HFF-Myc (cell line): ENCODE measurements at regions not wholly inside any gene's neighbourhood (a gene's known extent, or its start where the extent isn't known, plus 50 kb on each side); places are given as distances from the start of the nearest gene placed in this dataset.

Experiments used
- DNase-seq: peaks from one replicate; pipeline ENCODE4 v3.0.0-alpha.2; 2011; ENCODE audit warnings: low read depth; ENCODE audit errors: extremely low read depth
- H3K4me3 ChIP-seq: replicated peaks from 2 replicates; pipeline ENCODE4 v1.5.1; 2011; ENCODE audit warnings: low read depth, mild to moderate bottlenecking, control low read depth, low read length
- TF ChIP-seq, protein P1 (sequence below): IDR thresholded peaks from 2 replicates; pipeline ENCODE4 v1.5.1; 2012; ENCODE audit warnings: mild to moderate bottlenecking, low read depth, low read length, control low read depth; ENCODE audit errors: missing control alignments

DNA sequence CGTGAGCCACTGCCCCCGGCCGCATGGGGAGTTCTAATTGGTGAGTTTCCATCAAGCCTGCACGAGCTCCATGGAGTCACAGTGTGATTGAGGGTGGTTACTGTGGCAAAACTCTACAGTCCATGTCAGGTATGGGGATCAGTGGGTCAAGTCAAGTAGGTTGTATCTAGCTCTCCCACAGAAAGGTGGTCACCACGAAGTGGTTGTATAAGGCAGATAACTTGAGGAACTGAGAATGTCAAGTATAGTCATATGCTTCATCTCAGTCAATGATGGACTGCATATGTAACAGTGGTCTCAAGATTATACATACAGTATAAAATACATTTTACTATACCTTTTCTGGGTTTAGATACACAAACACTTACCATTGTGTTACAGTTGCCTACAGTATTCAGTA is 348.6 kb upstream of the ZP4 start:
- DNase-seq = no peak
- TF ChIP-seq, protein P1, sequence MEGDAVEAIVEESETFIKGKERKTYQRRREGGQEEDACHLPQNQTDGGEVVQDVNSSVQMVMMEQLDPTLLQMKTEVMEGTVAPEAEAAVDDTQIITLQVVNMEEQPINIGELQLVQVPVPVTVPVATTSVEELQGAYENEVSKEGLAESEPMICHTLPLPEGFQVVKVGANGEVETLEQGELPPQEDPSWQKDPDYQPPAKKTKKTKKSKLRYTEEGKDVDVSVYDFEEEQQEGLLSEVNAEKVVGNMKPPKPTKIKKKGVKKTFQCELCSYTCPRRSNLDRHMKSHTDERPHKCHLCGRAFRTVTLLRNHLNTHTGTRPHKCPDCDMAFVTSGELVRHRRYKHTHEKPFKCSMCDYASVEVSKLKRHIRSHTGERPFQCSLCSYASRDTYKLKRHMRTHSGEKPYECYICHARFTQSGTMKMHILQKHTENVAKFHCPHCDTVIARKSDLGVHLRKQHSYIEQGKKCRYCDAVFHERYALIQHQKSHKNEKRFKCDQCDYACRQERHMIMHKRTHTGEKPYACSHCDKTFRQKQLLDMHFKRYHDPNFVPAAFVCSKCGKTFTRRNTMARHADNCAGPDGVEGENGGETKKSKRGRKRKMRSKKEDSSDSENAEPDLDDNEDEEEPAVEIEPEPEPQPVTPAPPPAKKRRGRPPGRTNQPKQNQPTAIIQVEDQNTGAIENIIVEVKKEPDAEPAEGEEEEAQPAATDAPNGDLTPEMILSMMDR = no peak

DNA sequence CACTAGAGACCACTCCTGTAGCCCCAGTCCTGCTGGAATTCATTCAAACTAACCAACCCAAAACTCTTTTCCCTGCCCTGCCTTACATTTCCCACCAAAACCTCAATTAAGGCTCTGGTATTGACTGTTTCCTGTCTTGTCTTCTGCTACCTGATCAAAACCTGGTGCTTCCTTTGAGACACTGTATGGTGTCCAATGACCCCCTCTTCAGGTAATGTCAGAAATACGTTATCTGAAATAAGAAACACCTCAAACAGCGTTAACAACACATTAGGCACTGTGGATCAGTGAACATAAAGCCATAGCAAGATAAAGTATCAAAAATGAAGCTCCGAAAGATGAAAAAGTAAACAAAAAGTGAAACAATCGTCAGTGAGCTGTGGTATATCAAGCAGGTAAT is 343.2 kb upstream of the ZP4 start:
- TF ChIP-seq, protein P1 = no peak
- DNase-seq = no peak
- H3K4me3 ChIP-seq = no peak overlapping the region

More for the DNA sequence above, 348.6 kb upstream of the ZP4 start:
- no peak overlapping the region for H3K4me3 ChIP-seq

DNA sequence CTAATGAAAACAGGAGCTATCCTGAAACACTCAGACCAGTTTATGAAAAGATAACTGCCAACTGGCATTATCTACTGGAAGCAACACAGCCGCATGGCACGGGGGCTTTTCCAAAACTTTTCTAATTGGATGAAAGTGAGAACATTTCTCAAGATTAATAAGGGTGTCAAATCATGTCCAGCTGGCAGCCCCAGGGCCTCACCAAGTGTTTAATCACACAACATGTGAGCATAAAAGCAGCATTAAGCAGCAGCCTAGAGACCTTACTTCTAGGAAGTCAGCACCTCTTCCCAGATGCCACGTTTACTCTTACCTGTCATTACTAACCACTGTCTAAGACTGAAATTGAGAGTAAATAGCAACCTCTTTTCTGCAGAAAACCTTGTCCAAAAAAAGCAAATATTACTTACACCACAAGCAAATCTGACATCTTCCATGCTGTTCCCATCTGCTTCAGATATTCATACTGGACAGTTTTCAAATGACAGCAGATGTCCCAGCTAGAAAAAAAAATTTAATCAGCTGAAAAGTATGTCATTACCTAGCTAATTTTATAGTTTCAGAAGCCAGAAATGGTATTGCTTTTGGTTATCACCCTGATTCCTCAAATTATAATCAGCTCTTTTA is 341.5 kb upstream of the ZP4 start:
- H3K4me3 ChIP-seq = no peak overlapping the region
- TF ChIP-seq, protein P1 = no peak
- DNase-seq = no peak

DNA sequence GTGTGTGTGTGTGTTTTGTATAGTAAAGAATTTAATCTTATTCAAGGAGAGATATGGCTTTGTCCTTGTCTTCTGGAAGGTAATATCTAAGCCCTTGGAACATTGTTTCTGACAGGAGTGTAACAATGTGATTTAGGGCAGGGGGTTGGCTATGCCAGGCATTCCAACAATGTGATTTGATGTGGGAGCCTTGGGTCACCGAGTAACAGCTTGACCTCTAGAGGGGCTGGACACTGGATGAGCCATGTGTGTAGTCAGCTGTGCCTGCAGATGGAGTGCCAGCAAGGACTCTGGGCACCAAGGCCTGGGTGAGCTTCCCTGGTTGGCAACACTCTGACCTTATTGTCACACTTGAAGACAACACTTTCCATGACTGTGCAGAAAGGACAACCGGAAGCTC is 336.1 kb upstream of the ZP4 start:
- TF ChIP-seq, protein P1 = no peak
- DNase-seq = no peak
- no peak overlapping the region for H3K4me3 ChIP-seq

DNA sequence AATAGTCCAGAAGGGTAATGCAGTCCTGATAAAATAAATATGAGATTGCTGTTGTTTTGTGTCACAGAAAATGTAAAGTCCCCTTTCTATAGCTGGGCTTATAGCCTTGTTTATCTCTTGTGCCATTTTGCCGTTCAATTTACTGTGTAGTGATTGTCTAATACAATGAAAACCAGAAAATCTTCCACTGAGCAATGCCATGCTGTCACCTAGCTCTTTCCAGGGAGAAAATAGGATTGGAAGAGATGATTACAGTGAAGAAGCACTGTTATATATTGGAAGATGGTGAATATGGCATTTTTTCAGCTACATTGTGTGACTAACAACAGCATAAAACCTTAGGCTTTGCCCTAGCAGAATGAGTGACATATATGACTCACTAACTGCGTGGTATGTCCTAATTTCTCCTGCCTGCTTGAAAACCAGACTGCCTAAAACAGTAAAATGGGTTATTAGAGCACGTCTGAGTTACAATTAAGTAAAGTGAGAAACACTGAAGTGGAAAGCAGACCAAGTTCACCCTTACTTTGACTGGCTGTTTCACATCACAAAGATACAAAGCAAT is 332.4 kb upstream of the ZP4 start:
- no peak overlapping the region for H3K4me3 ChIP-seq
- DNase-seq = no peak
- TF ChIP-seq, protein P1 = no peak

DNA sequence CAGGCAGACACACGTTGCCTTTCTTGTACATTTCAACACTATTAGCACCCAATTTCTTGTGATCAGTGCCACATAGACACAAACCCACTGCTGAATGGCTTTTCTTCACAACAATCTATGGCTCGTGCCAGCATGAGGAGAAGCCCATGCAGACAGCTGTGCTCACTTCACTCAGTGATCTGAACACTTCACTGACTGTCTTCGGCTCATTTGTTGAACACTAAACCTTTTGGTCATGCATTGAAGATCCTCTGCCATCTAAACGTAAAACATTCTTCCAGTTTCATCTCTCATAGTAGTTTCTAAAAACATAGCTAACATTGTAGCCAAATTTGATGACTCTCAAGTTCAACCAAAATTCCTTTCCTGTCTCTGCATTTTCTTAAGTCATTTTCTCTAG is 331.0 kb upstream of the ZP4 start:
- TF ChIP-seq, protein P1 = no peak
- H3K4me3 ChIP-seq = no peak overlapping the region
- no peak for DNase-seq

DNA sequence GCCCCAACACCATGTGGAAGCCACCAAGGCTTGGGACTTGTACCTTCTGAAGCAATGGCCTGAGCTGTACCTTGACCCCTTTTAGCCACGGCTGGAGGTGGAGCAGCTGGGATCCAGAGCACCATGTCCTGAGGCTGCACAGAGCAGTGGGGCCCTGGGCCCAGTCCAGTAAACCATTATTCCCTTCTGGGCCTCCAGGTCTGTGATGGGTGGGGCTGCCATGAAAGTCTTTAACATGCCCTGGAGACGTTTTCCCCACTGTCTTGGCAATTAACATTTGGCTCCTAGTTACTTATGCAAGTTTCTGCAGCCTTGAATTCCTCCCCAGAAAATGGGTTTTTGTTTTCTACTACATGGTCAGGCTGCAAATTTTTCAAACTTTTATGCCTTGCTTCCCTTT is 323.7 kb upstream of the ZP4 start:
- no peak for DNase-seq
- no peak overlapping the region for H3K4me3 ChIP-seq
- TF ChIP-seq, protein P1 = no peak
